DOHH2 (cell line): ENCODE measurements at regions not wholly inside any gene's neighbourhood (a gene's known extent, or its start where the extent isn't known, plus 50 kb on each side); places are given as distances from the start of the nearest gene placed in this dataset.

Source experiments
- EZH2phosphoT487 ChIP-seq: fragments of 200-600 bp; sonication (generic); IDR thresholded peaks from 2 replicates; pipeline ENCODE4 v1.6.1; 2017; ENCODE audit warnings: borderline replicate concordance, mild to moderate bottlenecking, antibody characterized with exemption, low read length, moderate library complexity, mixed read lengths
- TF ChIP-seq, protein P1 (sequence below): fragments of 200-600 bp; sonication (generic); IDR thresholded peaks from one replicate; pipeline ENCODE4 v1.5.1; 2014; ENCODE audit warnings: antibody characterized with exemption, mild to moderate bottlenecking, low read depth, low read length; ENCODE audit not compliant: poor library complexity, severe bottlenecking

GRCh38 chr12:5213336-5213735 is 169.7 kb downstream of the KCNA5 start:
- TF ChIP-seq, protein P1, sequence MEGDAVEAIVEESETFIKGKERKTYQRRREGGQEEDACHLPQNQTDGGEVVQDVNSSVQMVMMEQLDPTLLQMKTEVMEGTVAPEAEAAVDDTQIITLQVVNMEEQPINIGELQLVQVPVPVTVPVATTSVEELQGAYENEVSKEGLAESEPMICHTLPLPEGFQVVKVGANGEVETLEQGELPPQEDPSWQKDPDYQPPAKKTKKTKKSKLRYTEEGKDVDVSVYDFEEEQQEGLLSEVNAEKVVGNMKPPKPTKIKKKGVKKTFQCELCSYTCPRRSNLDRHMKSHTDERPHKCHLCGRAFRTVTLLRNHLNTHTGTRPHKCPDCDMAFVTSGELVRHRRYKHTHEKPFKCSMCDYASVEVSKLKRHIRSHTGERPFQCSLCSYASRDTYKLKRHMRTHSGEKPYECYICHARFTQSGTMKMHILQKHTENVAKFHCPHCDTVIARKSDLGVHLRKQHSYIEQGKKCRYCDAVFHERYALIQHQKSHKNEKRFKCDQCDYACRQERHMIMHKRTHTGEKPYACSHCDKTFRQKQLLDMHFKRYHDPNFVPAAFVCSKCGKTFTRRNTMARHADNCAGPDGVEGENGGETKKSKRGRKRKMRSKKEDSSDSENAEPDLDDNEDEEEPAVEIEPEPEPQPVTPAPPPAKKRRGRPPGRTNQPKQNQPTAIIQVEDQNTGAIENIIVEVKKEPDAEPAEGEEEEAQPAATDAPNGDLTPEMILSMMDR, result no peak
- no peak for TF ChIP-seq EZH2phosphoT487
